ENCODE measurements at regions not wholly inside any gene's neighbourhood (a gene's known extent, or its start where the extent isn't known, plus 50 kb on each side); places are given as distances from the start of the nearest gene placed in this dataset.

- TF ChIP-seq EZH2 (IDR thresholded peaks at IDR 0.05; ENCODE audit: low read length) (no peak), CTCF (optimal IDR thresholded peaks at IDR 0.05 in 1 of 3, IDR thresholded peaks at IDR 0.05 in 1 of 3, conservative IDR thresholded peaks at IDR 0.05 in 1 of 3; ENCODE audit: extremely low read depth in 1 of 3, insufficient read depth in 2 of 3, low read length in 3 of 3) (no peak)
These were observed 58.4 kb upstream of the ARID1B start for GRCh38 chr6:156718647-156719394.

All from keratinocyte (primary cell).